ENCODE measurements at regions not wholly inside any gene's neighbourhood (a gene's known extent, or its start where the extent isn't known, plus 50 kb on each side); places are given as distances from the start of the nearest gene placed in this dataset.

DNA sequence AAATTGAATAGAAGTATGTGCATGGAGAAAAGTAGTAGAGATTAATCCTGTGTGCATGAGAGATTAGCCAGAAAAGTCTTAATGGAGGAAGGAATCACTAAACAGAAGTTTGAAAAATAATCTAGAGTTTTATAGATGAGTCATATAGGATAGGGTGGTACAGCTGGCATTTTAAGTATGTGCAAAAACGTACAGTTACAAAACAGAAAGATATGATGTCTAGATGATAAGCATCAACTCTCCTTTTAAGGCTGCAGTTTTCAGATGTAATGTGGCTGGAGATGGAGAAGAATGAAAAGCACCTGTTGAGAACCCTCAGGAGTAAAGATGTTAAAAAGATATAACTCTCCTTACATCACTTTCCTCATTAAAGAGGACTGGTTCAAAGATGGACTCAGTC, 271.3 kb downstream of the STK31 start:
- intact Hi-C loops (cut with DNase I; ENCODE audit: low total_unique reads) = no loop called here
- 19 to 23% methylated on average over 1 of the region's 1 CpG for WGBS, 2 donors
- TF ChIP-seq, protein P1, sequence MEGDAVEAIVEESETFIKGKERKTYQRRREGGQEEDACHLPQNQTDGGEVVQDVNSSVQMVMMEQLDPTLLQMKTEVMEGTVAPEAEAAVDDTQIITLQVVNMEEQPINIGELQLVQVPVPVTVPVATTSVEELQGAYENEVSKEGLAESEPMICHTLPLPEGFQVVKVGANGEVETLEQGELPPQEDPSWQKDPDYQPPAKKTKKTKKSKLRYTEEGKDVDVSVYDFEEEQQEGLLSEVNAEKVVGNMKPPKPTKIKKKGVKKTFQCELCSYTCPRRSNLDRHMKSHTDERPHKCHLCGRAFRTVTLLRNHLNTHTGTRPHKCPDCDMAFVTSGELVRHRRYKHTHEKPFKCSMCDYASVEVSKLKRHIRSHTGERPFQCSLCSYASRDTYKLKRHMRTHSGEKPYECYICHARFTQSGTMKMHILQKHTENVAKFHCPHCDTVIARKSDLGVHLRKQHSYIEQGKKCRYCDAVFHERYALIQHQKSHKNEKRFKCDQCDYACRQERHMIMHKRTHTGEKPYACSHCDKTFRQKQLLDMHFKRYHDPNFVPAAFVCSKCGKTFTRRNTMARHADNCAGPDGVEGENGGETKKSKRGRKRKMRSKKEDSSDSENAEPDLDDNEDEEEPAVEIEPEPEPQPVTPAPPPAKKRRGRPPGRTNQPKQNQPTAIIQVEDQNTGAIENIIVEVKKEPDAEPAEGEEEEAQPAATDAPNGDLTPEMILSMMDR (IDR thresholded peaks at IDR 0.05) = no peak
- TF ChIP-seq POLR2A (IDR thresholded peaks at IDR 0.05) = no peak
- H3K4me3 ChIP-seq (ENCODE audit: low read depth, poor library complexity, severe bottlenecking) = no peak overlapping the region
- DNase-seq (ENCODE audit: low spot score in 2 of 2) = no peak

DNA sequence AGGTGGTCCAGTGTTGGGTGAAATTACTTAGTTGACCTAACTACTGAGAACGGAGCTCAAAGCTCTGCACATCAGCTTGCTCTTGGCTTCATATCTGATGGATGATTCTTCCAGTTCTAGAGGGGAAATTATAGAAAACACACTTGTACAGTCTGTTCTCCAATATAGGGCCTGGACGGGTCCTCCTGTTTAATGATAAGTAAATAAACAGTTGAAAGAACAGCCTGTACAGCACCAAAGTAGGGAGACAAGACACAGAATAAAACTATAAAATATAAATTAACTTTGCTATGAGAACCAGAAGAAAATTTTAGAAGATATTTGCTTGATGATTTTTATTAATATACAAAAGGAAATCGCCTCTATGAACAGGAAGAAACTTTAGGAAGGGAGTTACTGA, 271.7 kb downstream of the STK31 start:
- no peak for TF ChIP-seq POLR2A (IDR thresholded peaks at IDR 0.05)
- TF ChIP-seq, protein P1 (IDR thresholded peaks at IDR 0.05) = no peak
- H3K4me3 ChIP-seq (ENCODE audit: low read depth, poor library complexity, severe bottlenecking) = no peak overlapping the region
- DNase-seq (ENCODE audit: low spot score in 2 of 2) = no peak
- 74 to 79% methylated on average over 3 of the region's 3 CpGs for WGBS, 2 donors
- intact Hi-C loops (cut with DNase I; ENCODE audit: low total_unique reads) = no loop called here

DNA sequence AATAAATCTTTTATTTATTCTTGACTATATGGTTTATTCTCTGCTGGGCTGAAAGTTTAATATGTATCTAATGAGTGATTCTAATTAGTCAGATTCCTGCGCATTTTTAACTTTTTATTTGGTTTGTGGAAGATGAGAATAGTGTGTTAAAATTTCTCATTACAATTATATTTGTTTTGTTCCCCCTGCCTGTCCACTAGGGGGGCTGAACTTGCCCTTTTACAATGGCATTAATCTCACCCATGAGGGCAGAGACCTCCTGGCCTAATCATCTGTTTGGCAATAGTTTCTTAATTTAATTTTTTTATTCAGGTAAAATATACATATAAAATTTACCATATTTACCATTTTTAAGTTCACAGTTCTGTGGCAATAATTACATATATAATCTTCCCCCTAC, 278.5 kb upstream of the NPY start:
- TF ChIP-seq, protein P1 (IDR thresholded peaks at IDR 0.05) = no peak
- no peak for TF ChIP-seq POLR2A (IDR thresholded peaks at IDR 0.05)
- H3K4me3 ChIP-seq (ENCODE audit: low read depth, poor library complexity, severe bottlenecking) = no peak overlapping the region
- WGBS, 2 donors = 86 to 91% methylated on average over 1 of the region's 1 CpG
- DNase-seq (ENCODE audit: low spot score in 2 of 2) = no peak
- intact Hi-C loops (cut with DNase I; ENCODE audit: low total_unique reads) = no loop called here

DNA sequence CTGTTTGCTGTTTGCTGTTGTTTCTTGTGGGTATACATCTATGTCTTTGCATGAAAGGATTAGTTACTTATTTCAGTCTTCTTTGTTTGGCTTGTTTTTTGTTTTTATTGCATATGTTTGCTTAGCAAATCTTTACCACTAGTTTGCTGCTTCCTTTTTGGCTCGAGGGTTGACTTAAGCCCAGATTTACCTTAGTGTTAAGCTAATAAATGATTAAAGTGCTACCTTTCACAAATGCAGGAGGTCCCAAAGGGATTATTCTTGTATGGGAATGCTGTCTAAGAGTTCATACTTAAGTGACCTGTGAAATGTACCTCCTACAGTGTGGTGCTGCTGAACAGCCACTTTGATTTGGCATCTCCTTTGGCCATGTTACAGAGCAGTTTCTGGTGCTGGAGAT, 273.5 kb upstream of the NPY start:
- TF ChIP-seq POLR2A (IDR thresholded peaks at IDR 0.05) = no peak
- TF ChIP-seq, protein P1 (IDR thresholded peaks at IDR 0.05) = no peak
- H3K4me3 ChIP-seq (ENCODE audit: low read depth, poor library complexity, severe bottlenecking) = no peak overlapping the region
- no peak for DNase-seq (ENCODE audit: low spot score in 2 of 2)
- 52 to 58% methylated on average over 1 of the region's 1 CpG for WGBS, 2 donors
- intact Hi-C loops (cut with DNase I; ENCODE audit: low total_unique reads) = no loop called here

DNA sequence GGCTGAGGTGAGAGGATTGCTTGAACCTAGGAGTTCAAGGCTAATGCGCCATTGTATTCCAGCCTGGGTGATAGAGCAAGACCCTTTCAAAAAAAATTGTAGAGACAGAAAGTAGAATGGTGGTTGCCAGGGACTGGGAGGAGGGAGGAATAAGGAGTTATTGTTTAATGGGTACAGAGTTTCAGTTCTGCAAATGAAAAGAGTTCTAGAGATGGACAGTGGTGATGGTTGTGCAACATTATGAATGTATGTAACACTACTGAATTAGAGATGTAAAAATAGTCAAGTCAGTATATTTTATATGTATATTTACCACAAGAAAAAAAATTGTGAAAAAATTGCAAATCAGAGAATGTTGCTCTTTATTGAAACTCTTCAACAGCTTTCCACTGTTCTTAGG, 266.5 kb upstream of the NPY start:
- H3K4me3 ChIP-seq (ENCODE audit: low read depth, poor library complexity, severe bottlenecking) = no peak overlapping the region
- intact Hi-C loops (cut with DNase I; ENCODE audit: low total_unique reads) = no loop called here
- 88 to 100% methylated on average over 1 of the region's 1 CpG for WGBS, 2 donors
- TF ChIP-seq, protein P1 (IDR thresholded peaks at IDR 0.05) = no peak
- no peak for TF ChIP-seq POLR2A (IDR thresholded peaks at IDR 0.05)
- no peak for DNase-seq (ENCODE audit: low spot score in 2 of 2)

DNA sequence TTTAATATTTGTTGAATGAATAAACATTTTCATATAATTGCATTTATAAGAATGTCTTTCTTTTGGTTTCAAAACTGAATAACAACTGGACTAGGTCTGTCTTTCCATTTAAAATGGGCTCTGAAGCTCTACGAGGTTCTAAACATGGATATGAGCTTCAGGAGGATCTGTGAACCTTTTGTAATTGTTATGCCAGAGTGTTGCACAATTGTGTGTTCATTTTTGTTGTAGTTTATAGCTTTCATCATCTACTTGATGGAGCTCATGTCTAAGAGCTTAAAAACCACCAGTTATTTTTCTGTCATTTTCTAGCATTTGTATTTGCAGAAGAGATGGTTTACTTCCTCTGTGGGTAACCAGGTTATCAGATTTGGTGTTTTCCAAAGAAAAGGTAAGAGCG, 265.7 kb upstream of the NPY start:
- TF ChIP-seq, protein P1 (IDR thresholded peaks at IDR 0.05) = no peak
- TF ChIP-seq POLR2A (IDR thresholded peaks at IDR 0.05) = no peak
- no peak for DNase-seq (ENCODE audit: low spot score in 2 of 2)
- WGBS, 2 donors = 58 to 67% methylated on average over 2 of the region's 2 CpGs
- no peak overlapping the region for H3K4me3 ChIP-seq (ENCODE audit: low read depth, poor library complexity, severe bottlenecking)
- intact Hi-C loops (cut with DNase I; ENCODE audit: low total_unique reads) = no loop called here

All from lower leg skin (tissue), 4 donors.